ENCODE measurements at regions not wholly inside any gene's neighbourhood (a gene's known extent, or its start where the extent isn't known, plus 50 kb on each side); places are given as distances from the start of the nearest gene placed in this dataset.

DNA sequence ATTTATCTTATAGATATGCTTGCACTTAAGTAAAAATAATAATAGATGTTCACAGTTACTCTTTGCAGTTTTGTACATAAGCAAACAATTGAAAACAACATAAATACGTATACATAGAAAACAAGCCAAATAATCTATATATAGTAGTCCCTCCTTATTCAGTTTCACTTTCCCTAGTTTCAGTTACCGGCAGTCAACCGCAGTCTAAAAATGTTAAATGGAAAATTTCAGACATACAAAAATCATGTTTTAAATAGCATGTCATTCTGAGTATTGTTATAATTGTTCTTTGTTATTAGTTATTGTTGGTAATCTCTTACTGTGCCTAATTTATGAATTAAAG is 262.0 kb downstream of the CGGBP1 start:
- ATAC-seq (no peak), DNase-seq (no peak), FAIRE-seq (no peak)
- H3K36me3 ChIP-seq, result no peaks in the 10 kb centered on the region
- peaks cover 0 to under 1% (median 0%) of the 10 kb centered on the region in 4 donors for H3K27me3 ChIP-seq
- intact Hi-C loops (cut with DNase I), result no loop called here
- H3K4me1 ChIP-seq, result peaks cover 0 to 4% (median 0%) of the 10 kb centered on the region in 3 donors
- TF ChIP-seq, protein P1, sequence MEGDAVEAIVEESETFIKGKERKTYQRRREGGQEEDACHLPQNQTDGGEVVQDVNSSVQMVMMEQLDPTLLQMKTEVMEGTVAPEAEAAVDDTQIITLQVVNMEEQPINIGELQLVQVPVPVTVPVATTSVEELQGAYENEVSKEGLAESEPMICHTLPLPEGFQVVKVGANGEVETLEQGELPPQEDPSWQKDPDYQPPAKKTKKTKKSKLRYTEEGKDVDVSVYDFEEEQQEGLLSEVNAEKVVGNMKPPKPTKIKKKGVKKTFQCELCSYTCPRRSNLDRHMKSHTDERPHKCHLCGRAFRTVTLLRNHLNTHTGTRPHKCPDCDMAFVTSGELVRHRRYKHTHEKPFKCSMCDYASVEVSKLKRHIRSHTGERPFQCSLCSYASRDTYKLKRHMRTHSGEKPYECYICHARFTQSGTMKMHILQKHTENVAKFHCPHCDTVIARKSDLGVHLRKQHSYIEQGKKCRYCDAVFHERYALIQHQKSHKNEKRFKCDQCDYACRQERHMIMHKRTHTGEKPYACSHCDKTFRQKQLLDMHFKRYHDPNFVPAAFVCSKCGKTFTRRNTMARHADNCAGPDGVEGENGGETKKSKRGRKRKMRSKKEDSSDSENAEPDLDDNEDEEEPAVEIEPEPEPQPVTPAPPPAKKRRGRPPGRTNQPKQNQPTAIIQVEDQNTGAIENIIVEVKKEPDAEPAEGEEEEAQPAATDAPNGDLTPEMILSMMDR (IDR thresholded peaks at IDR 0.05), result no peak
- no peak overlapping the region for H3K27ac ChIP-seq
- WGBS, 2 donors, result 79 to 81% methylated on average over 3 of the region's 3 CpGs
- no peaks in the 10 kb centered on the region for H3K9me3 ChIP-seq
- no peak overlapping the region for H3K4me3 ChIP-seq

GRCh38 chr3:87796137-87796842 is 262.5 kb downstream of the CGGBP1 start:
- DNase-seq, result no peak
- no peak for FAIRE-seq
- Histone ChIP-seq H3K4me3 (no peak overlapping the region), H3K36me3 (no peaks in the 10 kb centered on the region), H3K4me1 (peaks cover 0 to 4% (median 0%) of the 10 kb centered on the region in 3 donors), H3K9me3 (no peaks in the 10 kb centered on the region), H3K27me3 (peaks cover 0 to 6% (median 0%) of the 10 kb centered on the region in 4 donors), H3K27ac (no peak overlapping the region)
- 7 to 17% methylated on average over 2 of the region's 2 CpGs for WGBS, 2 donors
- TF ChIP-seq, protein P1 (IDR thresholded peaks at IDR 0.05), result no peak
- peak in 1 of 4 donors; percentile 18 for ATAC-seq
- intact Hi-C loops (cut with DNase I), result no loop called here

DNA sequence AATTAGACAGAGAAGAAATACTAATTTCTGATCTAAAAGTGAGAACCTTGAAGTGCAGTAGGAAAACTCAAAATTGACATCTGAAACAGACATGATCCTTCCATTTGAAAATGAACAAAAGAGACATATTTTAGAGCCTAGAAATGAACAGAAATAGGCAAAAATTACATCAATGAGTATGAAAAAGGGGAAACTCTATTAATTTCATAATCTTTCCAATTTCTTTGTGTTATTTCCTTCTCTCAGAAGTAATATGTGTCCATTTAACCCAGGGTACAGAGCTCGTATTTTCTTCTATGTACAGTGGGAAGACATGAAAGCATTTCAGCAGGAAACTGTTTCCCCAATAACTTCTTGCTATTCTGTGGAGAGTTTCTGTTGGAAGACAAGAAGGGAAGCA is 263.1 kb downstream of the CGGBP1 start:
- Histone ChIP-seq H3K9me3 (no peaks in the 10 kb centered on the region), H3K27me3 (peaks cover 0 to 9% (median 0%) of the 10 kb centered on the region in 4 donors), H3K4me3 (no peak overlapping the region), H3K36me3 (no peaks in the 10 kb centered on the region), H3K4me1 (peaks cover 0 to 4% (median 0%) of the 10 kb centered on the region in 3 donors), H3K27ac (no peak overlapping the region)
- FAIRE-seq (no peak), DNase-seq (no peak), ATAC-seq (no peak)
- intact Hi-C loops (cut with DNase I), result no loop called here
- 55 to 58% methylated on average over 1 of the region's 1 CpG for WGBS, 2 donors
- TF ChIP-seq, protein P1 (IDR thresholded peaks at IDR 0.05), result no peak

DNA sequence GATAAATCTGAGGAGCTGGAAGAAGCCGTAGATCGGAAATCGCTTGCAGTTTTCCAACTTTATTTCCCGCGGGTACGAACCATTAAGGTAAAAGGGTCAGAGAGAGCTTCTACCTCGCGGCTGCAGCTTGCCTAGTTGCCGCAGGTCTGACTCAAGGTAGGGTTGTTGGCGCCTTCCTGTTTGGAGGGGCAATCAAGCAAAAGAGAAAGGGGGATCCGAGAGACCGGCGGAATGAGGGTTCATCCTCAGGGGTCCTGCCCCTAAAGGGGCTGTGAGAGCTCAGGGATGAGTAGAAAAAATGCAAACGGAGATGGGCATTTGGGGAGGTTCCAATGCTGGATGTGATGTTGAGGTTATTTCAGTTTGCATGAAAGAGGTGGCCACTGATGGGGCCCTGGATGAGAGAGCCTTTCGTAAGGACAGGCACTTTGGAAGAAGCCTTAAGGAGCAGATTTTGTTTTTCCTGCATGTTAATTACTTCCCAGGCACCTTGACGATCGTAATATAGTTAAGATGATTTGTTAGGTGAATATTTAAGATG is 265.4 kb downstream of the CGGBP1 start:
- Histone ChIP-seq H3K27me3 (peaks cover 0 to 14% (median 1%) of the 10 kb centered on the region in 4 donors), H3K9me3 (no peaks in the 10 kb centered on the region), H3K4me3 (peak overlapping the region in 3 of 4 donors; percentile 37 to 70 (median 40)), H3K27ac (no peak overlapping the region), H3K36me3 (no peaks in the 10 kb centered on the region), H3K4me1 (peaks cover 0 to 4% (median 0%) of the 10 kb centered on the region in 3 donors)
- TF ChIP-seq, protein P1 (IDR thresholded peaks at IDR 0.05), result no peak
- FAIRE-seq (no peak), DNase-seq (peak in 1 of 6 donors; percentile 57), ATAC-seq (peak; percentile 44 to 64 (median 52))
- intact Hi-C loops (cut with DNase I), result no loop called here
- 12 to 14% methylated on average over 17 of the region's 17 CpGs for WGBS, 2 donors

Measured in pancreas (tissue), 10 donors.